GM19023 (cell line): ENCODE measurements at regions not wholly inside any gene's neighbourhood (a gene's known extent, or its start where the extent isn't known, plus 50 kb on each side); places are given as distances from the start of the nearest gene placed in this dataset.
A peak's percentile ranks its signal among the peaks of the same experiment; 100 is the strongest.

ENCODE experiments used
- ATAC-seq: cut with Tn5 transposase; IDR thresholded peaks from one replicate; pipeline ENCODE4 v1.9.1; 2021; ENCODE audit warnings: mild to moderate bottlenecking, moderate library complexity; ENCODE audit not compliant: unreplicated experiment

- ATAC-seq = no peak
Measured at GRCh38 chr20:11529047-11529446, 388.6 kb upstream of the BTBD3 start.

- no peak for ATAC-seq
Measured at GRCh38 chr20:11537032-11537431, 380.7 kb upstream of the BTBD3 start.

GRCh38 chr20:11539450-11539849 lies 378.2 kb upstream of the BTBD3 start:
- ATAC-seq = no peak

- ATAC-seq = no peak
Measured at GRCh38 chr20:11540558-11540957, 377.1 kb upstream of the BTBD3 start.

- no peak for ATAC-seq
Measured at GRCh38 chr20:11542645-11543044, 375.0 kb upstream of the BTBD3 start.

- peak; percentile 57 for ATAC-seq
Measured at GRCh38 chr20:11544029-11544678, 373.5 kb upstream of the BTBD3 start.

GRCh38 chr20:11546939-11547338 lies 370.8 kb upstream of the BTBD3 start:
- no peak for ATAC-seq

GRCh38 chr20:11549172-11550103 lies 368.3 kb upstream of the BTBD3 start:
- ATAC-seq = no peak

- ATAC-seq = no peak
Measured at GRCh38 chr20:11550657-11551338, 366.9 kb upstream of the BTBD3 start.

GRCh38 chr20:11551479-11551878 lies 366.2 kb upstream of the BTBD3 start:
- no peak for ATAC-seq

- ATAC-seq = no peak
Measured at GRCh38 chr20:11553603-11554002, 364.1 kb upstream of the BTBD3 start.

GRCh38 chr20:11555510-11555909 lies 362.2 kb upstream of the BTBD3 start:
- no peak for ATAC-seq

- no peak for ATAC-seq
Measured at GRCh38 chr20:11556410-11556809, 361.3 kb upstream of the BTBD3 start.

- no peak for ATAC-seq
Measured at GRCh38 chr20:11564491-11564890, 353.2 kb upstream of the BTBD3 start.

GRCh38 chr20:11569163-11569562 lies 348.5 kb upstream of the BTBD3 start:
- ATAC-seq = no peak

- no peak for ATAC-seq
Measured at GRCh38 chr20:11573507-11573906, 344.2 kb upstream of the BTBD3 start.

- no peak for ATAC-seq
Measured at GRCh38 chr20:11581271-11581670, 336.4 kb upstream of the BTBD3 start.

GRCh38 chr20:11582060-11582459 lies 335.6 kb upstream of the BTBD3 start:
- ATAC-seq = no peak

- ATAC-seq = no peak
Measured at GRCh38 chr20:11585752-11586352, 331.8 kb upstream of the BTBD3 start.

GRCh38 chr20:11588875-11589274 lies 328.8 kb upstream of the BTBD3 start:
- no peak for ATAC-seq

- ATAC-seq = no peak
Measured at GRCh38 chr20:11591965-11592364, 325.7 kb upstream of the BTBD3 start.
